Hepatocyte (in vitro differentiated cells): ENCODE measurements at regions not wholly inside any gene's neighbourhood (a gene's known extent, or its start where the extent isn't known, plus 50 kb on each side); places are given as distances from the start of the nearest gene placed in this dataset.

ENCODE experiments used
- DNase-seq: peaks from one replicate; pipeline ENCODE4 v3.0.0-alpha.2; 2016; ENCODE audit warnings: low spot score
- H2AFZ ChIP-seq: fragments of 200-600 bp; sonication (generic); 2 replicates; pipeline ENCODE4 v1.6.0; 2016; ENCODE audit warnings: antibody characterized with exemption, mild to moderate bottlenecking
- H3K27ac ChIP-seq: fragments of 200-600 bp; sonication (generic); 2 replicates; pipeline ENCODE4 v1.5.1; 2016; ENCODE audit warnings: mild to moderate bottlenecking
- H3K27me3 ChIP-seq: fragments of 200-600 bp; sonication (generic); 2 replicates; pipeline ENCODE4 v1.6.1; 2016
- H3K36me3 ChIP-seq: fragments of 200-600 bp; sonication (generic); replicated peaks from 2 replicates; pipeline ENCODE4 v1.5.1; 2016; ENCODE audit warnings: low read depth; ENCODE audit not compliant: insufficient read depth
- H3K4me1 ChIP-seq: fragments of 200-600 bp; sonication (generic); 2 replicates; pipeline ENCODE4 v1.5.1; 2016; ENCODE audit warnings: mild to moderate bottlenecking, moderate library complexity; ENCODE audit not compliant: insufficient read depth
- H3K4me2 ChIP-seq: fragments of 200-600 bp; sonication (generic); 2 replicates; pipeline ENCODE4 v1.6.0; 2016
- H3K4me3 ChIP-seq: fragments of 200-600 bp; sonication (generic); 2 replicates; pipeline ENCODE4 v1.5.1; 2016; ENCODE audit warnings: mild to moderate bottlenecking
- H3K79me2 ChIP-seq: fragments of 200-600 bp; sonication (generic); 2 replicates; pipeline ENCODE4 v1.6.0; 2017; ENCODE audit warnings: mild to moderate bottlenecking
- H3K9me2 ChIP-seq: fragments of 200-600 bp; sonication (generic); replicated peaks from 2 replicates; pipeline ENCODE4 v1.6.0; 2017; ENCODE audit warnings: mild to moderate bottlenecking; ENCODE audit not compliant: insufficient read depth
- H3K9me3 ChIP-seq: fragments of 200-600 bp; sonication (generic); 2 replicates; pipeline ENCODE4 v1.5.1; 2016; ENCODE audit warnings: low read depth, mild to moderate bottlenecking
- H4K20me1 ChIP-seq: fragments of 200-600 bp; sonication (generic); 2 replicates; pipeline ENCODE4 v1.6.0; 2016; ENCODE audit warnings: mild to moderate bottlenecking; ENCODE audit not compliant: insufficient read depth, poor library complexity, severe bottlenecking
- CTCF ChIP-seq: fragments of 200-600 bp; sonication (generic); IDR thresholded peaks from 2 replicates; pipeline ENCODE4 v1.5.1; 2016; ENCODE audit warnings: antibody characterized with exemption, mild to moderate bottlenecking; ENCODE audit not compliant: poor library complexity
- EZH2 ChIP-seq: fragments of 200-600 bp; sonication (generic); IDR thresholded peaks from 2 replicates; pipeline ENCODE4 v1.6.1; 2016; ENCODE audit warnings: antibody characterized with exemption, mild to moderate bottlenecking, borderline replicate concordance
- EZH2phosphoT487 ChIP-seq: fragments of 200-600 bp; sonication (generic); IDR thresholded peaks from one replicate; pipeline ENCODE4 v1.6.1; 2018; ENCODE audit warnings: antibody characterized with exemption, mild to moderate bottlenecking, low read depth, moderate library complexity; ENCODE audit not compliant: unreplicated experiment, severe bottlenecking
- WGBS: methylation state at CpG from one replicate; pipeline ENCODE4 v1.1.6; 2016; ENCODE audit warnings: low lambda C conversion rate; ENCODE audit errors: missing lambda C conversion rate; 5-methylcytosine and 5-hydroxymethylcytosine counted together

DNA sequence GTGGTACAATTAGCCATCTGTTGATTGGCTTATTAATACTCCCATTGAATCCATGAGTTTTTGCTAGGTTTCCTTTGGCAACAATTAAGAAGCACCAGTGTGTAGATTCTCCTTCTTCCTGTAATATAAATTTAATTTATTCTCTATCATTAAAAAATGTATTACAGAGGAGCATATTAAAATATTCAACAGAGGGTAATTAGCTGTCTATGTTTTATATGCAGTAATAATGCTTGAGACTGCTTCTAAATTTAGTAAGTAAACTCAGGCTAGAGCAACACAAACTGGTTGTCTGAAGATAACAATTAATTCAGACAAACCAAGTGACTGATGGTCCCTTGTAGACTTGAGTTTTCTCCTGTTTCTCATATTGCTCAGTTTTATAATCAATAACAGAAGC is 192.4 kb downstream of the FAT4 start:
- H3K4me3 ChIP-seq, result no peak overlapping the region
- H3K4me1 ChIP-seq, result no peaks in the 10 kb centered on the region
- no peak for DNase-seq
- H4K20me1 ChIP-seq, result no peaks in the 10 kb centered on the region
- no peaks in the 10 kb centered on the region for H3K9me2 ChIP-seq
- H3K27me3 ChIP-seq, result no peaks in the 10 kb centered on the region
- H3K27ac ChIP-seq, result no peak overlapping the region
- H3K4me2 ChIP-seq, result no peak overlapping the region
- TF ChIP-seq CTCF, result no peak
- no peak for TF ChIP-seq EZH2
- TF ChIP-seq EZH2phosphoT487, result no peak
- no peaks in the 10 kb centered on the region for H3K9me3 ChIP-seq
- no peak overlapping the region for H2AFZ ChIP-seq
- H3K36me3 ChIP-seq, result no peaks in the 10 kb centered on the region
- no peaks in the 10 kb centered on the region for H3K79me2 ChIP-seq

DNA sequence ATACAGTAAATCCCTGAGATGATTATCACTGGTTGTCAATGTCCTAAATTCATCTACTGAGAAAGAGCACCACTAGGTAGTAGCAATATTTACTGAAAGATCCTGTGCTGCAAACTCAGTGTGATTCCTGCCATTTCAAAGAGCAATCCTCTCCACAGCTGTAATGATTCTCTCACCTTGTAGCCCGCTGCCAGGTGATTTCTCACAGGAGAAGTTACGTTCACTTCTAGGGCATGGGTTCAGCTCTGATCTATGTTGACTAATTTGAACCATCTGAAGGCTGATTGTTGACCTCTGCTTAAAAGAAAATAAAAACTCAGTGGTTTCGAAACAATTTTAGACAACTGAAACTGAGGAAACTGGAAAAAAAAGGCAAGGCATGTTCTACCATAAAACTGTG is 197.0 kb downstream of the FAT4 start:
- Histone ChIP-seq H3K4me3 (no peak overlapping the region), H3K27me3 (no peaks in the 10 kb centered on the region), H3K27ac (no peak overlapping the region), H3K9me2 (no peaks in the 10 kb centered on the region), H3K79me2 (no peaks in the 10 kb centered on the region), H4K20me1 (no peaks in the 10 kb centered on the region), H3K9me3 (no peaks in the 10 kb centered on the region), H3K36me3 (no peaks in the 10 kb centered on the region), H3K4me1 (no peaks in the 10 kb centered on the region), H3K4me2 (no peak overlapping the region), H2AFZ (no peak overlapping the region)
- TF ChIP-seq EZH2 (no peak), EZH2phosphoT487 (no peak), CTCF (no peak)
- no peak for DNase-seq
- 87% methylated on average over 3 of the region's 3 CpGs for WGBS

GRCh38 chr4:125515016-125515415 is 200.3 kb downstream of the FAT4 start:
- Histone ChIP-seq H4K20me1 (no peaks in the 10 kb centered on the region), H3K4me1 (no peaks in the 10 kb centered on the region), H3K9me2 (no peaks in the 10 kb centered on the region), H3K4me2 (no peak overlapping the region), H3K4me3 (no peak overlapping the region), H2AFZ (no peak overlapping the region), H3K36me3 (no peaks in the 10 kb centered on the region), H3K27ac (no peak overlapping the region), H3K27me3 (no peaks in the 10 kb centered on the region), H3K9me3 (no peaks in the 10 kb centered on the region), H3K79me2 (no peaks in the 10 kb centered on the region)
- no peak for DNase-seq
- 92% methylated on average over 1 of the region's 1 CpG for WGBS
- TF ChIP-seq EZH2, result no peak
- no peak for TF ChIP-seq CTCF
- TF ChIP-seq EZH2phosphoT487, result no peak

DNA sequence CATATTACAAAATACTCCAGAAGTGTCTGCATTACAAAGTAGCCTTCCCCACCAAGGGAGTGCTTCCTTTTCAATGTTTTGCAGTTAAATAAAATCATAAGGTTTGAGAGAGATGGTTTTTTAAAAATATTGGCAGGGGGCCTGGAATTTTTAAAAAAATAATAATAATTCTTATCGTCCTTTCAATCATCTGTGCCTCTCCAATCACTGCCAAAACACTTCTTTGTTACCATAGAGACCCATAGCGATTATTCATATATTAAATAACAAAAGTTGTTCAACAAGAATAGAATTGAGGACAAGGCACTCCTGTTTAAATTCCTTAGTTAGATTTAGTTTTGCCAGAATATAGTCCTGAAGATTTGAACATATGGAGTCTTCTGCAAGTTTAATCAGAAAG is 203.1 kb downstream of the FAT4 start:
- Histone ChIP-seq H3K36me3 (no peaks in the 10 kb centered on the region), H3K79me2 (no peaks in the 10 kb centered on the region), H3K4me3 (no peak overlapping the region), H3K9me2 (no peaks in the 10 kb centered on the region), H3K4me2 (no peak overlapping the region), H4K20me1 (no peaks in the 10 kb centered on the region), H2AFZ (no peak overlapping the region), H3K27ac (no peak overlapping the region), H3K4me1 (no peaks in the 10 kb centered on the region), H3K9me3 (no peaks in the 10 kb centered on the region), H3K27me3 (no peaks in the 10 kb centered on the region)
- TF ChIP-seq EZH2phosphoT487, result no peak
- TF ChIP-seq CTCF, result no peak
- no peak for TF ChIP-seq EZH2
- DNase-seq, result no peak
- 89% methylated on average over 2 of the region's 2 CpGs for WGBS
